HEK293 (cell line): ENCODE measurements at regions not wholly inside any gene's neighbourhood (a gene's known extent, or its start where the extent isn't known, plus 50 kb on each side); places are given as distances from the start of the nearest gene placed in this dataset.

ENCODE experiments used
- CTCF ChIA-PET: fragments of 350-600 bp; formaldehyde crosslinking; extraction: SDS; loops from one replicate; lab custom pipeline; 2021; ENCODE audit warnings: antibody characterized with exemption; lab: Yijun Ruan, JAX
- POLR2A ChIA-PET: fragments of 300-600 bp; formaldehyde crosslinking; extraction: SDS; loops from one replicate; lab custom pipeline; 2020; ENCODE audit warnings: antibody characterized with exemption, inconsistent platforms; lab: Yijun Ruan, JAX
- H3K27ac ChIP-seq: fragments of 200-500 bp; sonication (Bioruptor generic); 2 replicates; pipeline ENCODE4 v1.5.1; 2014; ENCODE audit warnings: low read depth, low read length, control low read depth, inconsistent platforms; ENCODE audit errors: extremely low read depth
- H3K36me3 ChIP-seq, 2 experiments: fragments of 200-500 bp in 1 of 2; sonication (Bioruptor generic) in 1 of 2; 1 replicate in 1 of 2; 2 replicates in 1 of 2; pipeline ENCODE4 v1.5.1; 2014 to 2017; ENCODE audit warnings: inconsistent platforms in 2 of 2, low read length in 2 of 2; ENCODE audit not compliant: control insufficient read depth in 2 of 2, insufficient read depth in 1 of 2
- H3K4me1 ChIP-seq: fragments of 200-500 bp; sonication (Bioruptor generic); 2 replicates; pipeline ENCODE4 v1.5.1; 2014; ENCODE audit warnings: mild to moderate bottlenecking, low read length, inconsistent platforms; ENCODE audit not compliant: control insufficient read depth, insufficient read depth
- H3K4me3 ChIP-seq: 2 replicates; pipeline ENCODE4 v1.5.1; 2011; ENCODE audit warnings: low read depth, mild to moderate bottlenecking, control low read depth, low read length, moderate library complexity
- H3K9me3 ChIP-seq: fragments of 200-500 bp; sonication (Bioruptor generic); 2 replicates; pipeline ENCODE4 v1.5.1; 2014; ENCODE audit warnings: low read depth, low read length, inconsistent platforms; ENCODE audit not compliant: control insufficient read depth, insufficient read depth
- EGR2 ChIP-seq: fragments of 450-650 bp; formaldehyde crosslinking; IDR thresholded peaks from 2 replicates; pipeline ENCODE4 v1.5.1; 2016; ENCODE audit warnings: low read depth, missing biosample characterization, missing genetic modification characterization
- IKZF3 ChIP-seq: fragments of 450-650 bp; IDR thresholded peaks from 2 replicates; pipeline ENCODE4 v1.5.0; 2018; ENCODE audit warnings: missing biosample characterization, mild to moderate bottlenecking, missing genetic modification characterization, moderate library complexity
- KLF7 ChIP-seq: fragments of 450-650 bp; formaldehyde crosslinking; IDR thresholded peaks from 2 replicates; pipeline ENCODE4 v1.5.1; 2016; ENCODE audit warnings: missing biosample characterization, missing genetic modification characterization, borderline replicate concordance
- SP2 ChIP-seq: fragments of 450-650 bp; formaldehyde crosslinking; IDR thresholded peaks from 2 replicates; pipeline ENCODE4 v1.5.1; 2016; ENCODE audit warnings: missing biosample characterization, missing genetic modification characterization
- SP7 ChIP-seq: fragments of 450-650 bp; formaldehyde crosslinking; IDR thresholded peaks from 2 replicates; pipeline ENCODE4 v1.5.1; 2016; ENCODE audit warnings: missing biosample characterization, missing genetic modification characterization
- TRIM28 ChIP-seq: IDR thresholded peaks from 2 replicates; pipeline ENCODE4 v1.6.1; 2011; ENCODE audit warnings: low read length, control low read depth, borderline replicate concordance
- ZIC2 ChIP-seq: fragments of 450-650 bp; formaldehyde crosslinking; IDR thresholded peaks from 2 replicates; pipeline ENCODE4 v1.5.1; 2016; ENCODE audit warnings: missing biosample characterization, missing genetic modification characterization
- ZNF184 ChIP-seq: fragments of 450-650 bp; IDR thresholded peaks from 2 replicates; pipeline ENCODE4 v1.5.1; 2018; ENCODE audit warnings: missing biosample characterization, mild to moderate bottlenecking, missing genetic modification characterization
- ZNF214 ChIP-seq: fragments of 450-650 bp; formaldehyde crosslinking; IDR thresholded peaks from 2 replicates; pipeline ENCODE4 v1.5.1; 2017; ENCODE audit warnings: missing biosample characterization, mild to moderate bottlenecking, missing genetic modification characterization, borderline replicate concordance
- ZNF221 ChIP-seq: fragments of 450-650 bp; formaldehyde crosslinking; IDR thresholded peaks from 2 replicates; pipeline ENCODE4 v1.5.1; 2017; ENCODE audit warnings: missing biosample characterization, missing genetic modification characterization, borderline replicate concordance
- ZNF239 ChIP-seq: fragments of 450-650 bp; formaldehyde crosslinking; IDR thresholded peaks from 2 replicates; pipeline ENCODE4 v1.5.1; 2016; ENCODE audit warnings: missing biosample characterization, missing genetic modification characterization
- ZNF426 ChIP-seq: fragments of 450-650 bp; formaldehyde crosslinking; IDR thresholded peaks from 2 replicates; pipeline ENCODE4 v1.5.1; 2017; ENCODE audit warnings: missing biosample characterization, missing genetic modification characterization, mild to moderate bottlenecking, inconsistent platforms, moderate library complexity
- ZNF48 ChIP-seq: fragments of 450-650 bp; formaldehyde crosslinking; IDR thresholded peaks from 2 replicates; pipeline ENCODE4 v1.5.1; 2016; ENCODE audit warnings: missing biosample characterization, missing genetic modification characterization
- ZNF585B ChIP-seq: fragments of 450-650 bp; formaldehyde crosslinking; IDR thresholded peaks from 2 replicates; pipeline ENCODE4 v1.5.1; 2016; ENCODE audit warnings: missing biosample characterization, missing genetic modification characterization
- ZNF660 ChIP-seq: fragments of 450-650 bp; IDR thresholded peaks from 2 replicates; pipeline ENCODE4 v1.5.1; 2018; ENCODE audit warnings: missing biosample characterization, mild to moderate bottlenecking, missing genetic modification characterization
- ZNF792 ChIP-seq: fragments of 450-650 bp; formaldehyde crosslinking; IDR thresholded peaks from 2 replicates; pipeline ENCODE4 v1.5.1; 2016; ENCODE audit warnings: missing biosample characterization, missing genetic modification characterization
- TF ChIP-seq, protein P1 (sequence below): fragments of 450-650 bp; formaldehyde crosslinking; IDR thresholded peaks from 2 replicates; pipeline ENCODE4 v1.5.1; 2016; ENCODE audit warnings: missing biosample characterization, missing genetic modification characterization
- TF ChIP-seq, protein P2 (sequence below): sonication (generic); formaldehyde crosslinking; IDR thresholded peaks from 2 replicates; pipeline ENCODE4 v1.8.1; 2022; ENCODE audit warnings: mild to moderate bottlenecking, moderate library complexity, missing genetic modification reagents
- TF ChIP-seq, protein P3 (sequence below): fragments of 450-650 bp; formaldehyde crosslinking; IDR thresholded peaks from 2 replicates; pipeline ENCODE4 v1.5.1; 2016; ENCODE audit warnings: missing biosample characterization, missing genetic modification characterization
- TF ChIP-seq, protein P4 (sequence below): fragments of 450-650 bp; formaldehyde crosslinking; IDR thresholded peaks from 2 replicates; pipeline ENCODE4 v1.5.1; 2017; ENCODE audit warnings: missing biosample characterization, mild to moderate bottlenecking, missing genetic modification characterization, moderate library complexity
- TF ChIP-seq, protein P5 (sequence below): fragments of 450-650 bp; IDR thresholded peaks from 2 replicates; pipeline ENCODE4 v1.5.1; 2018; ENCODE audit warnings: missing biosample characterization, missing genetic modification characterization

DNA sequence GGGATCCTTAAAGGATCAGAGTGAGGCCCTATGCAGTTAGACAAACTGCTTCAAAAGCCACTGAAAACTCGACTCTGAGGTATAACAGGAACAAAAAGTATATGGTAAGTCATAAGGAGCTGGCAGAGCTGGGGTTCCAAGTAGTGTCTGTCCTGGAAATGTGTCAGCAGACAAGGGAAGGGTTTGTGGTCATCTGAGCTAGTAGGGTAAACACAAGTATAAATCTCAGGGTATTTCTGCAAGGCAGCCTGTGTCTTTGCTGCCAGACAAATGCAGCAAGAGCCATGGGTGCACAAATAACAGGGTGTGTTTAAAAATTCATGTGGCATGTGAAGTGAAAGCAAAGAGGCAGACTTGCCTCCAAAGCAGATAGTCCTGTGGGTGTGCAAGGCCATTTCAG is 759.0 kb upstream of the ADAMTS5 start:
- TF ChIP-seq ZNF214 (tag by site-specific recombination) (no peak), ZNF660 (no peak), KLF7 (no peak), ZNF239 (tag by site-specific recombination) (no peak), ZNF426 (tag by site-specific recombination) (no peak), ZIC2 (tag by site-specific recombination) (no peak), ZNF48 (tag by site-specific recombination) (no peak), ZNF221 (tag by site-specific recombination) (no peak), ZNF184 (tag by site-specific recombination) (no peak), SP2 (tag by site-specific recombination) (no peak), SP7 (tag by site-specific recombination) (no peak), ZNF792 (tag by site-specific recombination) (no peak)
- TF ChIP-seq, protein P1, sequence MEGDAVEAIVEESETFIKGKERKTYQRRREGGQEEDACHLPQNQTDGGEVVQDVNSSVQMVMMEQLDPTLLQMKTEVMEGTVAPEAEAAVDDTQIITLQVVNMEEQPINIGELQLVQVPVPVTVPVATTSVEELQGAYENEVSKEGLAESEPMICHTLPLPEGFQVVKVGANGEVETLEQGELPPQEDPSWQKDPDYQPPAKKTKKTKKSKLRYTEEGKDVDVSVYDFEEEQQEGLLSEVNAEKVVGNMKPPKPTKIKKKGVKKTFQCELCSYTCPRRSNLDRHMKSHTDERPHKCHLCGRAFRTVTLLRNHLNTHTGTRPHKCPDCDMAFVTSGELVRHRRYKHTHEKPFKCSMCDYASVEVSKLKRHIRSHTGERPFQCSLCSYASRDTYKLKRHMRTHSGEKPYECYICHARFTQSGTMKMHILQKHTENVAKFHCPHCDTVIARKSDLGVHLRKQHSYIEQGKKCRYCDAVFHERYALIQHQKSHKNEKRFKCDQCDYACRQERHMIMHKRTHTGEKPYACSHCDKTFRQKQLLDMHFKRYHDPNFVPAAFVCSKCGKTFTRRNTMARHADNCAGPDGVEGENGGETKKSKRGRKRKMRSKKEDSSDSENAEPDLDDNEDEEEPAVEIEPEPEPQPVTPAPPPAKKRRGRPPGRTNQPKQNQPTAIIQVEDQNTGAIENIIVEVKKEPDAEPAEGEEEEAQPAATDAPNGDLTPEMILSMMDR: no peak
- TF ChIP-seq, protein P2, sequence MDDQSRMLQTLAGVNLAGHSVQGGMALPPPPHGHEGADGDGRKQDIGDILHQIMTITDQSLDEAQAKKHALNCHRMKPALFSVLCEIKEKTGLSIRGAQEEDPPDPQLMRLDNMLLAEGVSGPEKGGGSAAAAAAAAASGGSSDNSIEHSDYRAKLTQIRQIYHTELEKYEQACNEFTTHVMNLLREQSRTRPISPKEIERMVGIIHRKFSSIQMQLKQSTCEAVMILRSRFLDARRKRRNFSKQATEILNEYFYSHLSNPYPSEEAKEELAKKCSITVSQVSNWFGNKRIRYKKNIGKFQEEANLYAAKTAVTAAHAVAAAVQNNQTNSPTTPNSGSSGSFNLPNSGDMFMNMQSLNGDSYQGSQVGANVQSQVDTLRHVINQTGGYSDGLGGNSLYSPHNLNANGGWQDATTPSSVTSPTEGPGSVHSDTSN (CRISPR knock-in tag): no peak
- TF ChIP-seq, protein P3, sequence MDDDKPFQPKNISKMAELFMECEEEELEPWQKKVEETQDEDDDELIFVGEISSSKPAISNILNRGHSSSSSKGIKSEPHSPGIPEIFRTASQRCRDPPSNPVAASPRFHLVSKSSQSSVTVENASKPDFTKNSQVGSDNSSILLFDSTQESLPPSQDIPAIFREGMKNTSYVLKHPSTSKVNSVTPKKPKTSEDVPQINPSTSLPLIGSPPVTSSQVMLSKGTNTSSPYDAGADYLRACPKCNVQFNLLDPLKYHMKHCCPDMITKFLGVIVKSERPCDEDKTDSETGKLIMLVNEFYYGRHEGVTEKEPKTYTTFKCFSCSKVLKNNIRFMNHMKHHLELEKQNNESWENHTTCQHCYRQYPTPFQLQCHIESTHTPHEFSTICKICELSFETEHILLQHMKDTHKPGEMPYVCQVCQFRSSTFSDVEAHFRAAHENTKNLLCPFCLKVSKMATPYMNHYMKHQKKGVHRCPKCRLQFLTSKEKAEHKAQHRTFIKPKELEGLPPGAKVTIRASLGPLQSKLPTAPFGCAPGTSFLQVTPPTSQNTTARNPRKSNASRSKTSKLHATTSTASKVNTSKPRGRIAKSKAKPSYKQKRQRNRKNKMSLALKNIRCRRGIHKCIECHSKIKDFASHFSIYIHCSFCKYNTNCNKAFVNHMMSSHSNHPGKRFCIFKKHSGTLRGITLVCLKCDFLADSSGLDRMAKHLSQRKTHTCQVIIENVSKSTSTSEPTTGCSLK (tag by site-specific recombination): no peak
- TF ChIP-seq, protein P4, sequence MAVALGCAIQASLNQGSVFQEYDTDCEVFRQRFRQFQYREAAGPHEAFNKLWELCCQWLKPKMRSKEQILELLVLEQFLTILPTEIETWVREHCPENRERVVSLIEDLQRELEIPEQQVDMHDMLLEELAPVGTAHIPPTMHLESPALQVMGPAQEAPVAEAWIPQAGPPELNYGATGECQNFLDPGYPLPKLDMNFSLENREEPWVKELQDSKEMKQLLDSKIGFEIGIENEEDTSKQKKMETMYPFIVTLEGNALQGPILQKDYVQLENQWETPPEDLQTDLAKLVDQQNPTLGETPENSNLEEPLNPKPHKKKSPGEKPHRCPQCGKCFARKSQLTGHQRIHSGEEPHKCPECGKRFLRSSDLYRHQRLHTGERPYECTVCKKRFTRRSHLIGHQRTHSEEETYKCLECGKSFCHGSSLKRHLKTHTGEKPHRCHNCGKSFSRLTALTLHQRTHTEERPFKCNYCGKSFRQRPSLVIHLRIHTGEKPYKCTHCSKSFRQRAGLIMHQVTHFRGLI (tag by site-specific recombination): no peak
- no peak overlapping the region for H3K27ac ChIP-seq
- no peaks in the 10 kb centered on the region for H3K9me3 ChIP-seq
- ChIA-PET POLR2A (no interaction called here), CTCF (interaction anchor here (0.6 kb wide), 1 partner anchor 161 kb away, joined by 4 read pairs; no protein-coding TSS in a partner anchor)
- H3K4me3 ChIP-seq: no peak overlapping the region
- H3K4me1 ChIP-seq: no peaks in the 10 kb centered on the region
- H3K36me3 ChIP-seq: no peaks in the 10 kb centered on the region

DNA sequence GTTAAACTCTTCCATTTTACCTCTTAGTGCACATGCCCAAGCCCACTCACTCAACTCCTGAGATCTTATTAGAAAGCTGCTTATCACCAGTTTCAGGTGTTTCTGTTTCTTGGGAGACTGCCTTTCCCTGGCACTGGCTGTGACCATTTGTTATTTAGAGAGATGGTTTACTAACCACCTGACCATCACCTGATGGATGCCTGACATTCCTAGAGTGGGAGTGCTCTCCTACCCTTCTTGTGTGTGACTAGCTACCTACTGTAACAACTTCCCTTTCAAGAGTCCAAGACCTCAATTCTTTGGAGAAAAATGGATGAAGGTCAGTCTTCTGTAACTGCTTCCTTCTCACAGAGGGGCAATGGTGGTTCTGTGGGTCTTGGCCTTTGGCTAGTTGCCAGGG is 755.2 kb upstream of the ADAMTS5 start:
- CTCF ChIA-PET: no interaction called here
- no peaks in the 10 kb centered on the region for H3K9me3 ChIP-seq
- no peak overlapping the region for H3K27ac ChIP-seq
- H3K36me3 ChIP-seq: no peaks in the 10 kb centered on the region
- POLR2A ChIA-PET: no interaction called here
- no peak overlapping the region for H3K4me3 ChIP-seq
- H3K4me1 ChIP-seq: no peaks in the 10 kb centered on the region
- no peak for TF ChIP-seq TRIM28

DNA sequence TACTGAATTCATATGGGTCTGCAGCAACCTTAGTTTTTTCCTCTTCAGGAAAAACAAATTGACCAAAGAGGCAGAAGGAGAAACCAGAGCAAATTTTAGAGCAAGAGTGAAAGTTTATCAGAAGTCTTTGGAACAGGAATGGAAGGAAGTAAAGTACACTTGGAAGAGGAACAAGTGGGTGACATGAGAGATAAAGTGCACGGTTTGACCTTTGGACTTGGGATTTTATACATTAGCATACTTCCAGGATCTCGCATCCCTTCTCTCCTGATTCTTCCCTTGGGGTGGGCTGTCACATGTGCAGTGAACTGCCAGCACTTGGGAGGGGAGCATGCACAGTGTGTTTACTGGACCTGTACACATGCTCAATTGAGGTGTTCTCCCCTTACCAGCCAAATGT is 754.8 kb upstream of the ADAMTS5 start:
- CTCF ChIA-PET: no interaction called here

More for the DNA sequence above, 754.8 kb upstream of the ADAMTS5 start:
- Histone ChIP-seq H3K9me3 (no peaks in the 10 kb centered on the region), H3K4me3 (no peak overlapping the region), H3K36me3 (no peaks in the 10 kb centered on the region), H3K4me1 (no peaks in the 10 kb centered on the region), H3K27ac (no peak overlapping the region)
- no peak for TF ChIP-seq EGR2 (tag by site-specific recombination)
- TF ChIP-seq ZNF585B (tag by site-specific recombination): no peak
- TF ChIP-seq, protein P5, sequence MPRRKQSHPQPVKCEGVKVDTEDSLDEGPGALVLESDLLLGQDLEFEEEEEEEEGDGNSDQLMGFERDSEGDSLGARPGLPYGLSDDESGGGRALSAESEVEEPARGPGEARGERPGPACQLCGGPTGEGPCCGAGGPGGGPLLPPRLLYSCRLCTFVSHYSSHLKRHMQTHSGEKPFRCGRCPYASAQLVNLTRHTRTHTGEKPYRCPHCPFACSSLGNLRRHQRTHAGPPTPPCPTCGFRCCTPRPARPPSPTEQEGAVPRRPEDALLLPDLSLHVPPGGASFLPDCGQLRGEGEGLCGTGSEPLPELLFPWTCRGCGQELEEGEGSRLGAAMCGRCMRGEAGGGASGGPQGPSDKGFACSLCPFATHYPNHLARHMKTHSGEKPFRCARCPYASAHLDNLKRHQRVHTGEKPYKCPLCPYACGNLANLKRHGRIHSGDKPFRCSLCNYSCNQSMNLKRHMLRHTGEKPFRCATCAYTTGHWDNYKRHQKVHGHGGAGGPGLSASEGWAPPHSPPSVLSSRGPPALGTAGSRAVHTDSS (tag by site-specific recombination): no peak
- no peak for TF ChIP-seq IKZF3 (tag by site-specific recombination)
- POLR2A ChIA-PET: no interaction called here
